GM10248 (cell line): ENCODE measurements at regions not wholly inside any gene's neighbourhood (a gene's known extent, or its start where the extent isn't known, plus 50 kb on each side); places are given as distances from the start of the nearest gene placed in this dataset.
A peak's percentile ranks its signal among the peaks of the same experiment; 100 is the strongest.

Experiments
- CTCF ChIA-PET: fragments of 300-600 bp; sonication (Branson Sonifier 250); formaldehyde crosslinking; extraction: SDS; loops from one replicate; lab custom pipeline; 2021; ENCODE audit warnings: antibody characterized with exemption; lab: Yijun Ruan, JAX
- POLR2A ChIA-PET: fragments of 350-650 bp; sonication (Branson Sonifier 250); formaldehyde crosslinking; extraction: SDS; loops from one replicate; lab custom pipeline; 2020; ENCODE audit warnings: antibody characterized with exemption; lab: Yijun Ruan, JAX
- DNase-seq: peaks from one replicate; pipeline ENCODE4 v3.0.0; 2012; ENCODE audit errors: extremely low spot score
- TF ChIP-seq, protein P1 (sequence below): IDR thresholded peaks from 2 replicates; pipeline ENCODE4 v1.5.1; 2012; ENCODE audit warnings: mild to moderate bottlenecking, low read depth; ENCODE audit errors: extremely low read depth, missing control alignments, control extremely low read depth

- ChIA-PET CTCF (interaction anchor here (1.7 to 3.5 kb wide), 2 partner anchors 1333 to 1336 kb away, joined by 3 to 27 read pairs; partner anchors contain the start of gene CCDC85A), POLR2A (no interaction called here)
- DNase-seq: peak; percentile 40
- TF ChIP-seq, protein P1, sequence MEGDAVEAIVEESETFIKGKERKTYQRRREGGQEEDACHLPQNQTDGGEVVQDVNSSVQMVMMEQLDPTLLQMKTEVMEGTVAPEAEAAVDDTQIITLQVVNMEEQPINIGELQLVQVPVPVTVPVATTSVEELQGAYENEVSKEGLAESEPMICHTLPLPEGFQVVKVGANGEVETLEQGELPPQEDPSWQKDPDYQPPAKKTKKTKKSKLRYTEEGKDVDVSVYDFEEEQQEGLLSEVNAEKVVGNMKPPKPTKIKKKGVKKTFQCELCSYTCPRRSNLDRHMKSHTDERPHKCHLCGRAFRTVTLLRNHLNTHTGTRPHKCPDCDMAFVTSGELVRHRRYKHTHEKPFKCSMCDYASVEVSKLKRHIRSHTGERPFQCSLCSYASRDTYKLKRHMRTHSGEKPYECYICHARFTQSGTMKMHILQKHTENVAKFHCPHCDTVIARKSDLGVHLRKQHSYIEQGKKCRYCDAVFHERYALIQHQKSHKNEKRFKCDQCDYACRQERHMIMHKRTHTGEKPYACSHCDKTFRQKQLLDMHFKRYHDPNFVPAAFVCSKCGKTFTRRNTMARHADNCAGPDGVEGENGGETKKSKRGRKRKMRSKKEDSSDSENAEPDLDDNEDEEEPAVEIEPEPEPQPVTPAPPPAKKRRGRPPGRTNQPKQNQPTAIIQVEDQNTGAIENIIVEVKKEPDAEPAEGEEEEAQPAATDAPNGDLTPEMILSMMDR: peak; percentile 54
These were observed 529.8 kb upstream of the VRK2 start for GRCh38 chr2:57516698-57517340.

GRCh38 chr2:57523304-57523703 lies 523.3 kb upstream of the VRK2 start:
- DNase-seq: no peak
- CTCF ChIA-PET: no interaction called here
- TF ChIP-seq, protein P1: no peak
- POLR2A ChIA-PET: no interaction called here

- ChIA-PET POLR2A (no interaction called here), CTCF (interaction anchor here (0.9 kb wide), 1 partner anchor 30 kb away, joined by 3 read pairs; no protein-coding TSS in a partner anchor)
- DNase-seq: no peak
- TF ChIP-seq, protein P1: no peak
These were observed 518.9 kb upstream of the VRK2 start for GRCh38 chr2:57527685-57528084.

DNA sequence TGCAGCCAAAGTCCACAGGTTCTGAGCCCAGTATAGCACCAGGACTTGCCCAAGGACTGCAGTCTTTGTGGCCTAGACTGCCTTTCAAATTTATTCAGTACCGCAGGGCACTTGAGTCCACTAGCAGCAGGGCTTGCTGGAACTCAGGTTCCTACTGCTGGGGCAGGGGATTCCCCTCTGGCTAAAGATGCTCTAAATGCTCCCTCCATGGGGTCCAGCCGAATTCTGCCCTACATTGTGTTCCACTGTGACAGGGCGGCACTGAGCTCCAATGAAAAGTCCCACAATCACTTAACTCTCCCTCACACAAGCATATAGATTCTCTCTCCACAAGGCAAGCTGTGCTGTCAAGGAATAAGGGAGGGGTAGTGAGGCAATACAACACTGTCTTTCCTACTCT lies 518.1 kb upstream of the VRK2 start:
- ChIA-PET POLR2A (no interaction called here), CTCF (interaction anchor here (1.0 kb wide), 1 partner anchor 10 kb away, joined by 4 read pairs; no protein-coding TSS in a partner anchor)
- TF ChIP-seq, protein P1: no peak
- DNase-seq: no peak

GRCh38 chr2:57534358-57534757 lies 512.2 kb upstream of the VRK2 start:
- TF ChIP-seq, protein P1: no peak
- CTCF ChIA-PET: no interaction called here
- no peak for DNase-seq
- POLR2A ChIA-PET: no interaction called here

DNA sequence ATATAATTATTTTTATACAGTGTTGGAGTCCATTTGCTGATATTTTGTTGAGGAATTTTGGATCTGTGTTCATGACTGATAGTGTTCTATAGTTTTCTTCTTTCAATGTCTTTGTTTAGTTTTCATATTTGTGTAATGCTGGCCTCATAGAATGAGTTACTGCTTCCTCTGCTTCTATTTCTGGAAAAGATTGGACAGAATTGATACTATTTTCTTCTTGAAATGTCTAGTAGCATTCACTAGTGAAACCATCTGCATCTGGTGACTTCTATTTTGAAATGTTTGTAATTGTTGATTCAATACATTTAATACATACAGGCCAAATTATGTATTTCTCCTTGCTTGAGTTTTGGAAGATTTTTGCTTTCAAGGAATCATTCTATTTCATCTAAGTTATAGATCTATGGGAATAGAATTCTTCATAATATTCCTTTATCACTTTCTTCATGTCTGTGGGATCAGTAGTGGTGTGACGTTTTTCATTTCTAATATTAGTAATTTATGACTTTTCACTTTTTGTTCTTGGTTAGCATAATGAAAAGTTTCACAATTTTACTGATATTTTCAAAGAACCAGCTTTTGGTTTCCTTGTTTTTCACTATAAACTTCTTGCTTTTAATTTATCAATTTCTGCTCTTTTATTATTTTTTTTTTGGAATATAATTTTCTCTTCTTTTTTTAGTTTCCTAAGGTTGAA lies 509.9 kb upstream of the VRK2 start:
- TF ChIP-seq, protein P1: no peak
- POLR2A ChIA-PET: no interaction called here
- no peak for DNase-seq
- CTCF ChIA-PET: no interaction called here
